GM10266 (cell line): ENCODE measurements at regions not wholly inside any gene's neighbourhood (a gene's known extent, or its start where the extent isn't known, plus 50 kb on each side); places are given as distances from the start of the nearest gene placed in this dataset.
"Not testable (repeated sequence)": the region's sequence is repeated elsewhere in the genome, so short reads cannot be mapped to it uniquely, and the experiment has no call there.

Experiments used
- DNase-seq: peaks from one replicate; pipeline ENCODE4 v3.0.0; 2012; ENCODE audit errors: extremely low spot score
- TF ChIP-seq, protein P1 (sequence below): IDR thresholded peaks from 2 replicates; pipeline ENCODE4 v1.5.1; 2012; ENCODE audit warnings: mild to moderate bottlenecking, low read depth; ENCODE audit not compliant: control insufficient read depth, insufficient read depth; ENCODE audit errors: missing control alignments

DNA sequence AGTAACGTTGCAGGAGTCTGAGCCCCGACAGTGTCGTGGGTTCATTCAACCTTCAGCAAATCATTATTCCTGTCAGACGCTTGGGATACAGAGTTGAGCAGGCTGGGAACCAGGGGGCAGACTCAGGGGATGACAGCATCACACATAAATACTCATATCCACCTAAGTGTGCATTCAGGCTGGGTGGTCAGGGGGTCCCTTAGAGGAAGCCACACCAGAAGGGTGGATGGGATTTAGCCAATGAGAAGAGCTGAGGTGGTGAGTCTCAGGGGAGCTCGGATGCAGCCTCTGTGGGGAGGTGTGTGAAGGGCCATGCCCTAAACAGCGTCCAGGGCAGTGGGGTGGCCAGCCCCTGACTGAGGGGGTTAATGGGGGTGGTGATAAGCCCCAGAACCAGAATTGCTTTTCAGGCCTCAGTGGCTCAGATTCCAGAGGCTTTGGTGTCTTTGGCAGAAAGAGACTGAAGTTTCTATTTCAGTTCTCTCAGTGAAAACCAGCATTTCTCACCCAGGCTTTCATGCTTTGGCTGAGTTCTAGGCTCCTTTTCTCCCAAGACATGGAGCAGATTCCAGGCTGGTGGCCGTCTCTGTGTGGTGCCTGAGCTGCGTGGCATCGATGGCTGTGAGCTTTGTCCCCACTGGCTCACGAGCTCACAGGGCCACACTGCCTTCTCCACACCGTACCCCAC, 83.9 kb upstream of the CLDN5 start:
- TF ChIP-seq, protein P1, sequence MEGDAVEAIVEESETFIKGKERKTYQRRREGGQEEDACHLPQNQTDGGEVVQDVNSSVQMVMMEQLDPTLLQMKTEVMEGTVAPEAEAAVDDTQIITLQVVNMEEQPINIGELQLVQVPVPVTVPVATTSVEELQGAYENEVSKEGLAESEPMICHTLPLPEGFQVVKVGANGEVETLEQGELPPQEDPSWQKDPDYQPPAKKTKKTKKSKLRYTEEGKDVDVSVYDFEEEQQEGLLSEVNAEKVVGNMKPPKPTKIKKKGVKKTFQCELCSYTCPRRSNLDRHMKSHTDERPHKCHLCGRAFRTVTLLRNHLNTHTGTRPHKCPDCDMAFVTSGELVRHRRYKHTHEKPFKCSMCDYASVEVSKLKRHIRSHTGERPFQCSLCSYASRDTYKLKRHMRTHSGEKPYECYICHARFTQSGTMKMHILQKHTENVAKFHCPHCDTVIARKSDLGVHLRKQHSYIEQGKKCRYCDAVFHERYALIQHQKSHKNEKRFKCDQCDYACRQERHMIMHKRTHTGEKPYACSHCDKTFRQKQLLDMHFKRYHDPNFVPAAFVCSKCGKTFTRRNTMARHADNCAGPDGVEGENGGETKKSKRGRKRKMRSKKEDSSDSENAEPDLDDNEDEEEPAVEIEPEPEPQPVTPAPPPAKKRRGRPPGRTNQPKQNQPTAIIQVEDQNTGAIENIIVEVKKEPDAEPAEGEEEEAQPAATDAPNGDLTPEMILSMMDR = no peak
- no peak for DNase-seq

DNA sequence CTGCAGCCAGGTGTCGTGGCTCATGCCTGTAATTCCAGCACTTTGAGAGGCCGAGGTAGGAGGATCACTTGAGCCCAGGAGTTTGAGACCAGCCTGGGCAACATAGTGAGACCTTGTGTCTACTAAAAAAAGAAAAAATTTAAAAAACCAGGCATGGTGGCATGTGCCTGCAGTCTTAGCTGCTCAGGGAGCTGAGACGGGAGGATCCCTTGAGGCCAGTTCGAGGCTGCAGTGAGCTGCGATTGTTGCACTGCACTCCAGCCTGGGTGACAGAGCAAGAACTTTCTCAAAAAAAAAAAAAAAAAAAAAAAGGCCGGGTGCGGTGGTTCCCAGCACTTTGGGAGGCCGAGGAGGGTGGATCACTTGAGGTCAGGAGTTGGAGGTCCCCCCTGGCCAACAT, 85.5 kb upstream of the CLDN5 start:
- DNase-seq = not testable (repeated sequence)

DNA sequence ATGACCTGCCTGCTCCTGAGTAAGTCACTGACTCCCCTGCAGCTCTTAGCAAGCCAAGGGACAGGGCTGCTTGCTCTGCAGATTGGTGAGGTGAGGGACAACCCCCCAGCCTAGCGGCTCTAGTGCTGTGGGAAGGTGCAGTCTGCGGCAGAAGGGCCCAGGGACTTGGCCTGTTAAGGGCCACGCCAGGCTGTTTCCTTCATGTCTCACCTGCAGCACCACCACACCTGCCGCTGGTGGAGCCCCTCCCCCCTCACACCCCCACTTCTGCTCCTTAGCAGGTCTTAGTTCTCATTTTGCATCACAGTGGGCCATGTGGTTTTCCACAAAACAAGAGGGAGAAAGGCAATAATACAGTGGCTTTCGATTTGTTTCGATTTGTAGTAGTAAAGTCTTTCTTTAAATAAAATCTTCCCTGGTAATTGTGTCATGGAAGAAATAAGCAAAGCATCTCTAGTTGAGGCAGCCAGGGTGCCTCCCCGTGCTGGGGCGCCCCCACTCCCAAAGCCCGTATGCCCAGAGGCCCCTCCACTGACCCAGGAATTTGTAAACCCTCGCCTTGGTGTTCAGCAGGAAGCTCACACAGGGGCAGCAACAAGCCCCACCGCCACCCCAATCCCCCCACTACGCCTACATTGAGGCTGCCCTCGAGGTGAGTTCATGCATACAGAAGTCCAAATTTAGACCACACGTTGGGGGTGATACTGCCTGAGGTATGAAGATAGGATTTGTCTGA, 86.5 kb upstream of the CLDN5 start:
- DNase-seq = peak; percentile 53
- TF ChIP-seq, protein P1 = no peak

DNA sequence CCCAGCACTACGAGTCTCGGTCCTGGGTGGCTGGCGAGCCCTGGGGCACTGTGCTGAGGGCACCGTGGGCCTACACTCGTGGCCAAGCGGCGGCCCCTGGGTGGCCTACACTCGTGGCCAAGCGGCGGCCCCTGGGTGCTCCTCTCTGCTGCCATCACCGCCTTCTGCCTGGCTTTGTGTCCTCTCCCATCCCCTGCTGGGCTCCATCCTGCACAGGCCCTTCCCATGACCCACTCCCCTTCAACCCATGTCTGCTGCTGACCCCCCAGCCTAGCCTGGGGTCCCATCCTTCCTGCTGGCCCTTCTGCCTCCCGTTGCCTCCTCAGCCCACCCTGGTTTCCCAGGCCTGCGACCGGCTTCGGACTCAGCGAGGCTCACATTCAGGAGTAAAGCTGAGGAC, 87.4 kb upstream of the CLDN5 start:
- DNase-seq = no peak
- TF ChIP-seq, protein P1 = no peak

DNA sequence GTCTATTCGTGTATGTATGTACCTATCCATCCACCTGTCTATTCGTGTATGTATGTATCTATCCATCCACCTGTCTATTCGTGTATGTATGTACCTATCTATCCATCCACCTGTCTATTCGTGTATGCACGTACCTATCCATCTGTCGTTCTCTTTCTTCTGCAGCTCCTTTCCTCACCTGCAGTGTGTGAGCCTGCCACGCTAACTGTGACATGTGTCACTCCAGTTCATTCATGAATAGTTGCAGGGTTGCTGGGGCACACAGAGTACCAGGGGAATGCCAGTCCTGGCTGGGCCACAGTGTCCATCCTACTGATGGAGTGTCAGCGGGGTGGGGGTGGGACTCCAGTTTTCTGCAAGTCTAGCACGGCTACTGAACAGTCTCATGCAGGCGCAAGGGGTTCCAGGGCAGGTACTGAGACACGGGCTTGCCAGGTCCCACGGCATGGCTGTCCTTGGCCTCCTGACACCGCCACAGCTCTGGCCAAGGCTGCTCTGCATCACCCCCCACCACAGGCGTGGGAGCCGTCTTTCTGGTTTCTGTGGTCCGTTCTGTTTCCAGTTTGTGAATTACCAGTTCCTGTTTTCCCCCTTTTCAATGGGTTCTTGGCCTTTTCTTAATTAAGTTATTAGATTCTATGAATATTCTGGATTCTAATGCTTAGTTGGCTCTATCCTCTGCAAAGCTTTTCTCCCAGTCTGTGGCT, 88.8 kb upstream of the CLDN5 start:
- DNase-seq = no peak
- TF ChIP-seq, protein P1 = no peak

DNA sequence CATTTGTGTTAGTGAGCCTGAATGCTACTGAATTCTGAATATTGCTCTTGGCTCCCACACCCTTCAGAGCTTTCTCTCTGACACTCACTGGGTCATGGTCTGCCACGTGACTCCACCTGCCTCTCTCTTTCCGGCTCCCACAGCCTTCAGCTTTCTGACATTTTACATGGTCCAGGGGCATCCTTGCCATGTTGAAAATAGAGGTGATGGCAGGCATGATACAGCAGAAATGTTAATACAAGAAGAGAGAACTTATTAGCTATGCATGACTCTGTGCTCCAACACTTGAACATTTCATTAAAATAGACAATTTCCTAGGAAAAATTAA, 90.3 kb upstream of the CLDN5 start:
- TF ChIP-seq, protein P1 = no peak
- DNase-seq = no peak

DNA sequence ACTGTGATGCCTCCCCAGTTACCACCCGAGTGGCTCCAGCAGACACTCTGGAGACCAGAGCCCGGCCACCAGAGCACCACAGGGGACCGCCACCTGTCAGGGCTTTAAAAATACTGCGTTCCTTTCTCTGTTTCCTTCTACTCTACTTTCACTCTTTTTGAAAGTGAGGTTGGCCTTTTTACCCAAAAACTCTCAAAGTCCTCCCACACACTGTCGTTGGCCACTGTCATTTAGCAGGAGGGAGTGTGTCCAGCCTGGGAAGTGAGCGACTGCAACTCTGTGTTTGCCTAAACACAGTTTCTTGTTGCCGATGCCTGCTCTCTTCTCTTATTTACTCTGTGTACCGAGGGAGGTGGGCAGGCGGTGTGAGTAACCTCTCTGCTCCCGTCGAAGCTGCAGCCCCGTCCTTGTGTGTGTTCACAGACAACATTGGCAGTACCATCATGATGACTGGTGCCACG, 90.8 kb upstream of the CLDN5 start:
- DNase-seq = no peak
- TF ChIP-seq, protein P1 = no peak
